A673 (cell line): ENCODE measurements at regions not wholly inside any gene's neighbourhood (a gene's known extent, or its start where the extent isn't known, plus 50 kb on each side); places are given as distances from the start of the nearest gene placed in this dataset.
"Not testable (repeated sequence)": the region's sequence is repeated elsewhere in the genome, so short reads cannot be mapped to it uniquely, and the experiment has no call there.

Source experiments
- CTCF ChIP-seq: fragments of 300-800, 200-600 bp; sonication (generic); conservative IDR thresholded peaks from 2 replicates; pipeline ENCODE4 v1.5.1; 2017; ENCODE audit warnings: low read depth, mild to moderate bottlenecking, antibody characterized with exemption, low read length, moderate library complexity, mixed read lengths
- EZH2 ChIP-seq: fragments of 200-600 bp; sonication (generic); IDR thresholded peaks from 2 replicates; pipeline ENCODE4 v1.6.1; 2017; ENCODE audit warnings: borderline replicate concordance, low read depth, mild to moderate bottlenecking, mixed read lengths, antibody characterized with exemption, low read length; ENCODE audit not compliant: poor library complexity, severe bottlenecking

GRCh38 chr9:63315387-63315786, 1969.6 kb downstream of the FOXD4L5 start:
- not testable (repeated sequence) for TF ChIP-seq CTCF, EZH2
